HEK293 (cell line): ENCODE measurements at regions not wholly inside any gene's neighbourhood (a gene's known extent, or its start where the extent isn't known, plus 50 kb on each side); places are given as distances from the start of the nearest gene placed in this dataset.

Experiments
- CTCF ChIA-PET: fragments of 350-600 bp; formaldehyde crosslinking; extraction: SDS; loops from one replicate; lab custom pipeline; 2021; ENCODE audit warnings: antibody characterized with exemption; lab: Yijun Ruan, JAX
- POLR2A ChIA-PET: fragments of 300-600 bp; formaldehyde crosslinking; extraction: SDS; loops from one replicate; lab custom pipeline; 2020; ENCODE audit warnings: antibody characterized with exemption, inconsistent platforms; lab: Yijun Ruan, JAX
- H3K27ac ChIP-seq: fragments of 200-500 bp; sonication (Bioruptor generic); 2 replicates; pipeline ENCODE4 v1.5.1; 2014; ENCODE audit warnings: low read depth, low read length, control low read depth, inconsistent platforms; ENCODE audit errors: extremely low read depth
- H3K36me3 ChIP-seq, 2 experiments: fragments of 200-500 bp in 1 of 2; sonication (Bioruptor generic) in 1 of 2; 1 replicate in 1 of 2; 2 replicates in 1 of 2; pipeline ENCODE4 v1.5.1; 2014 to 2017; ENCODE audit warnings: inconsistent platforms in 2 of 2, low read length in 2 of 2; ENCODE audit not compliant: control insufficient read depth in 2 of 2, insufficient read depth in 1 of 2
- H3K4me1 ChIP-seq: fragments of 200-500 bp; sonication (Bioruptor generic); 2 replicates; pipeline ENCODE4 v1.5.1; 2014; ENCODE audit warnings: mild to moderate bottlenecking, low read length, inconsistent platforms; ENCODE audit not compliant: control insufficient read depth, insufficient read depth
- H3K4me3 ChIP-seq: 2 replicates; pipeline ENCODE4 v1.5.1; 2011; ENCODE audit warnings: low read depth, mild to moderate bottlenecking, control low read depth, low read length, moderate library complexity
- H3K9me3 ChIP-seq: fragments of 200-500 bp; sonication (Bioruptor generic); 2 replicates; pipeline ENCODE4 v1.5.1; 2014; ENCODE audit warnings: low read depth, low read length, inconsistent platforms; ENCODE audit not compliant: control insufficient read depth, insufficient read depth
- EGR2 ChIP-seq: fragments of 450-650 bp; formaldehyde crosslinking; IDR thresholded peaks from 2 replicates; pipeline ENCODE4 v1.5.1; 2016; ENCODE audit warnings: low read depth, missing biosample characterization, missing genetic modification characterization
- ELK4 ChIP-seq: IDR thresholded peaks from 2 replicates; pipeline ENCODE4 v1.6.1; 2011; ENCODE audit warnings: mild to moderate bottlenecking, low read depth, low read length, borderline replicate concordance
- GLIS1 ChIP-seq: fragments of 450-650 bp; formaldehyde crosslinking; IDR thresholded peaks from 2 replicates; pipeline ENCODE4 v1.5.1; 2016; ENCODE audit warnings: missing biosample characterization, missing genetic modification characterization
- GLIS2 ChIP-seq: fragments of 450-650 bp; formaldehyde crosslinking; IDR thresholded peaks from 2 replicates; pipeline ENCODE4 v1.5.1; 2016; ENCODE audit warnings: missing biosample characterization, missing genetic modification characterization
- HOXC10 ChIP-seq: sonication (generic); formaldehyde crosslinking; IDR thresholded peaks from 2 replicates; pipeline ENCODE4 v1.8.1; 2023; ENCODE audit warnings: mild to moderate bottlenecking, missing genetic modification reagents
- KLF17 ChIP-seq: fragments of 450-650 bp; formaldehyde crosslinking; IDR thresholded peaks from 2 replicates; pipeline ENCODE4 v1.5.1; 2016; ENCODE audit warnings: missing biosample characterization, missing genetic modification characterization
- TCF7L2 ChIP-seq: IDR thresholded peaks from 2 replicates; pipeline ENCODE4 v1.6.1; 2011; ENCODE audit warnings: low read depth, mild to moderate bottlenecking, inconsistent platforms, low read length, moderate library complexity, borderline replicate concordance
- YY2 ChIP-seq: fragments of 450-650 bp; formaldehyde crosslinking; IDR thresholded peaks from 2 replicates; pipeline ENCODE4 v1.5.1; 2016; ENCODE audit warnings: missing biosample characterization, missing genetic modification characterization
- ZBTB1 ChIP-seq: fragments of 450-650 bp; formaldehyde crosslinking; IDR thresholded peaks from 2 replicates; pipeline ENCODE4 v1.5.1; 2016; ENCODE audit warnings: missing biosample characterization, missing genetic modification characterization
- ZBTB7A ChIP-seq: fragments of 450-650 bp; formaldehyde crosslinking; IDR thresholded peaks from 2 replicates; pipeline ENCODE4 v1.5.1; 2016; ENCODE audit warnings: low read depth, missing biosample characterization, missing genetic modification characterization
- ZNF174 ChIP-seq: fragments of 450-650 bp; formaldehyde crosslinking; IDR thresholded peaks from 2 replicates; pipeline ENCODE4 v1.5.0; 2017; ENCODE audit warnings: missing biosample characterization, mild to moderate bottlenecking, missing genetic modification characterization
- ZNF398 ChIP-seq: fragments of 450-650 bp; formaldehyde crosslinking; IDR thresholded peaks from 2 replicates; pipeline ENCODE4 v1.5.1; 2017; ENCODE audit warnings: missing biosample characterization, missing genetic modification characterization
- ZNF433 ChIP-seq: fragments of 450-650 bp; formaldehyde crosslinking; IDR thresholded peaks from 2 replicates; pipeline ENCODE4 v1.5.1; 2016; ENCODE audit warnings: missing biosample characterization, missing genetic modification characterization, low read depth
- ZNF501 ChIP-seq: fragments of 450-650 bp; formaldehyde crosslinking; IDR thresholded peaks from 2 replicates; pipeline ENCODE4 v1.5.1; 2016; ENCODE audit warnings: missing biosample characterization, missing genetic modification characterization
- ZNF585B ChIP-seq: fragments of 450-650 bp; formaldehyde crosslinking; IDR thresholded peaks from 2 replicates; pipeline ENCODE4 v1.5.1; 2016; ENCODE audit warnings: missing biosample characterization, missing genetic modification characterization
- ZNF600 ChIP-seq: fragments of 450-650 bp; formaldehyde crosslinking; IDR thresholded peaks from 2 replicates; pipeline ENCODE4 v1.5.1; 2016; ENCODE audit warnings: missing biosample characterization, missing genetic modification characterization
- ZNF639 ChIP-seq: fragments of 450-650 bp; formaldehyde crosslinking; IDR thresholded peaks from 2 replicates; pipeline ENCODE4 v1.5.1; 2016; ENCODE audit warnings: missing biosample characterization, missing genetic modification characterization
- ZNF664 ChIP-seq: fragments of 450-650 bp; formaldehyde crosslinking; IDR thresholded peaks from 2 replicates; pipeline ENCODE4 v1.5.1; 2016; ENCODE audit warnings: missing biosample characterization, missing genetic modification characterization
- ZNF776 ChIP-seq: fragments of 450-650 bp; formaldehyde crosslinking; IDR thresholded peaks from 2 replicates; pipeline ENCODE4 v1.5.0; 2017; ENCODE audit warnings: missing biosample characterization, missing genetic modification characterization, borderline replicate concordance
- ZSCAN30 ChIP-seq: fragments of 450-650 bp; IDR thresholded peaks from 2 replicates; pipeline ENCODE4 v1.5.1; 2018; ENCODE audit warnings: missing biosample characterization, mild to moderate bottlenecking, missing genetic modification characterization, moderate library complexity
- TF ChIP-seq, protein P1 (sequence below): fragments of 450-650 bp; formaldehyde crosslinking; optimal IDR thresholded peaks from 2 replicates; pipeline ENCODE3; 2016; ENCODE audit warnings: missing biosample characterization, mild to moderate bottlenecking, missing genetic modification characterization
- TF ChIP-seq, protein P2 (sequence below): fragments of 450-650 bp; formaldehyde crosslinking; IDR thresholded peaks from 2 replicates; pipeline ENCODE4; 2016; ENCODE audit warnings: missing biosample characterization, missing genetic modification characterization
- TF ChIP-seq, protein P3 (sequence below): fragments of 450-650 bp; formaldehyde crosslinking; IDR thresholded peaks from 2 replicates; pipeline ENCODE4 v1.5.1; 2016; ENCODE audit warnings: missing biosample characterization, missing genetic modification characterization, low read depth

- TF ChIP-seq, protein P1, sequence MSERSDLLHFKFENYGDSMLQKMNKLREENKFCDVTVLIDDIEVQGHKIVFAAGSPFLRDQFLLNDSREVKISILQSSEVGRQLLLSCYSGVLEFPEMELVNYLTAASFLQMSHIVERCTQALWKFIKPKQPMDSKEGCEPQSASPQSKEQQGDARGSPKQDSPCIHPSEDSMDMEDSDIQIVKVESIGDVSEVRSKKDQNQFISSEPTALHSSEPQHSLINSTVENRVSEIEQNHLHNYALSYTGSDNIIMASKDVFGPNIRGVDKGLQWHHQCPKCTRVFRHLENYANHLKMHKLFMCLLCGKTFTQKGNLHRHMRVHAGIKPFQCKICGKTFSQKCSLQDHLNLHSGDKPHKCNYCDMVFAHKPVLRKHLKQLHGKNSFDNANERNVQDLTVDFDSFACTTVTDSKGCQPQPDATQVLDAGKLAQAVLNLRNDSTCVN (tag by site-specific recombination): no peak
- TF ChIP-seq ZNF501: no peak
- no peak for TF ChIP-seq ZNF600 (tag by site-specific recombination)
- no peak for TF ChIP-seq ZBTB7A (tag by site-specific recombination)
- TF ChIP-seq HOXC10 (CRISPR knock-in tag): no peak
- TF ChIP-seq GLIS2 (tag by site-specific recombination): no peak
- TF ChIP-seq ZNF174 (tag by site-specific recombination): no peak
- no peak for TF ChIP-seq TCF7L2
- TF ChIP-seq ZNF776 (tag by site-specific recombination): no peak
- no peak for TF ChIP-seq ZNF433 (tag by site-specific recombination)
- no peak overlapping the region for H3K27ac ChIP-seq
- no peaks in the 10 kb centered on the region for H3K36me3 ChIP-seq
- H3K4me3 ChIP-seq: no peak overlapping the region
- peaks cover 3% of the 10 kb centered on the region for H3K9me3 ChIP-seq
- no peaks in the 10 kb centered on the region for H3K4me1 ChIP-seq
- ChIA-PET CTCF (interaction anchor here (1.5 kb wide), 1 partner anchor 17 kb away, joined by 8 read pairs; no protein-coding TSS in a partner anchor), POLR2A (no interaction called here)
Observed at GRCh38 chr17:14910916-14911315, 354.2 kb downstream of the PMP22 start.

DNA sequence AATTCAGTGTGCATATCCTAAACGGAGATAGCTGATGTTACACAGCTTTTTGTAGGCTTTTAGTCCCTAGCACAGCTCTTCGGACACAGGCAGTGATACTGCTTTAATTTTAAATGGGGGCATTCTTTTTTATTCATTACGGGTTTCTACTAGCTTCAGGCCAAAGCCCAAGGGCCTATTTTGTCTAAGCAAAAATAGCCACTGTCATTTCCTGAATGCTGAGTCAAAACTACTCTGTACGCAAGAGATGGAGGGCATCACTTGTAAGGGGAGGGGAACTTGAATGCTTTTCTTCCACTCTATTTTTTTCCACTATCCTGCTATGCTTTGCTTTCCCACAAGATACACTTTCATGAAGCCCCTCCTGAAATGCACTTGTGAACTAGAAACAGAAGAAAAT lies 360.7 kb downstream of the PMP22 start:
- H3K27ac ChIP-seq: no peak overlapping the region
- peaks cover 8% of the 10 kb centered on the region; the same call in 1 of the 2 replicates for H3K4me1 ChIP-seq
- no peak overlapping the region for H3K4me3 ChIP-seq
- no peaks in the 10 kb centered on the region for H3K36me3 ChIP-seq
- CTCF ChIA-PET: interaction anchor here (0.6 to 1.1 kb wide), 3 partner anchors 19 to 556 kb away, joined by 3 to 5 read pairs (median 5); no protein-coding TSS in a partner anchor
- no peak for TF ChIP-seq EGR2 (tag by site-specific recombination)
- TF ChIP-seq ELK4: no peak
- TF ChIP-seq, protein P2, sequence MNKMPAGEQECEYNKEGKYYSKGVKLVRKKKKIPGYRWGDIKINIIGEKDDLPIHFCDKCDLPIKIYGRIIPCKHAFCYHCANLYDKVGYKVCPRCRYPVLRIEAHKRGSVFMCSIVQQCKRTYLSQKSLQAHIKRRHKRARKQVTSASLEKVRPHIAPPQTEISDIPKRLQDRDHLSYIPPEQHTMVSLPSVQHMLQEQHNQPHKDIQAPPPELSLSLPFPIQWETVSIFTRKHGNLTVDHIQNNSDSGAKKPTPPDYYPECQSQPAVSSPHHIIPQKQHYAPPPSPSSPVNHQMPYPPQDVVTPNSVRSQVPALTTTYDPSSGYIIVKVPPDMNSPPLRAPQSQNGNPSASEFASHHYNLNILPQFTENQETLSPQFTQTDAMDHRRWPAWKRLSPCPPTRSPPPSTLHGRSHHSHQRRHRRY (tag by site-specific recombination): no peak
- no peak for TF ChIP-seq YY2
- no peak for TF ChIP-seq ZNF398
- no peak for TF ChIP-seq ZSCAN30 (tag by site-specific recombination)
- TF ChIP-seq ZNF585B: no peak
- no peak for TF ChIP-seq GLIS1 (tag by site-specific recombination)
- TF ChIP-seq KLF17 (tag by site-specific recombination): no peak
- no peak for TF ChIP-seq ZNF639 (tag by site-specific recombination)
- TF ChIP-seq ZBTB1: no peak
- TF ChIP-seq, protein P3, sequence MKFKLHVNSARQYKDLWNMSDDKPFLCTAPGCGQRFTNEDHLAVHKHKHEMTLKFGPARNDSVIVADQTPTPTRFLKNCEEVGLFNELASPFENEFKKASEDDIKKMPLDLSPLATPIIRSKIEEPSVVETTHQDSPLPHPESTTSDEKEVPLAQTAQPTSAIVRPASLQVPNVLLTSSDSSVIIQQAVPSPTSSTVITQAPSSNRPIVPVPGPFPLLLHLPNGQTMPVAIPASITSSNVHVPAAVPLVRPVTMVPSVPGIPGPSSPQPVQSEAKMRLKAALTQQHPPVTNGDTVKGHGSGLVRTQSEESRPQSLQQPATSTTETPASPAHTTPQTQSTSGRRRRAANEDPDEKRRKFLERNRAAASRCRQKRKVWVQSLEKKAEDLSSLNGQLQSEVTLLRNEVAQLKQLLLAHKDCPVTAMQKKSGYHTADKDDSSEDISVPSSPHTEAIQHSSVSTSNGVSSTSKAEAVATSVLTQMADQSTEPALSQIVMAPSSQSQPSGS: no peak
- TF ChIP-seq ZNF664 (tag by site-specific recombination): no peak
- no peaks in the 10 kb centered on the region; the same call in 1 of the 2 replicates for H3K9me3 ChIP-seq
- POLR2A ChIA-PET: no interaction called here
